Thoracic aorta (tissue), 2 donors: ENCODE measurements at regions not wholly inside any gene's neighbourhood (a gene's known extent, or its start where the extent isn't known, plus 50 kb on each side); places are given as distances from the start of the nearest gene placed in this dataset.

Source experiments
- ATAC-seq: fragments of 150-250 bp; one replicate; pipeline ENCODE4 v1.8.0; 2017; ENCODE audit warnings: low read depth; ENCODE audit not compliant: insufficient number of reproducible peaks, low FRiP score
- DNase-seq: peaks from one replicate; pipeline ENCODE4 v3.0.0-alpha.2; 2020; ENCODE audit warnings: low spot score
- H3K27ac ChIP-seq, 2 donors: fragments of 200-600 bp; sonication (generic); 1 replicate in 1 of 2; 2 replicates in 1 of 2; pipeline ENCODE4 v1.5.1; 2016; ENCODE audit warnings: mild to moderate bottlenecking in 2 of 2, moderate library complexity in 2 of 2
- H3K27me3 ChIP-seq: fragments of 200-600 bp; sonication (generic); replicated peaks from 2 replicates; pipeline ENCODE4 v1.6.0; 2016; ENCODE audit warnings: mild to moderate bottlenecking; ENCODE audit not compliant: insufficient read depth
- H3K36me3 ChIP-seq: fragments of 200-600 bp; sonication (generic); one replicate; pipeline ENCODE4 v1.5.1; 2016
- H3K4me1 ChIP-seq, 2 donors: fragments of 200-600 bp; sonication (generic); 1 replicate in 1 of 2; 2 replicates in 1 of 2; pipeline versions ENCODE4 v1.5.1 to v1.6.0; 2016; ENCODE audit warnings: low read depth in 2 of 2, mild to moderate bottlenecking in 1 of 2; ENCODE audit not compliant: control insufficient read depth in 1 of 2
- H3K4me3 ChIP-seq: fragments of 200-600 bp; sonication (generic); 2 replicates; pipeline ENCODE4 v1.5.1; 2016; ENCODE audit warnings: mild to moderate bottlenecking
- H3K9me3 ChIP-seq: fragments of 200-600 bp; sonication (generic); 2 replicates; pipeline ENCODE4 v1.5.1; 2016
- TF ChIP-seq, protein P1 (sequence below): fragments of 200-600 bp; sonication (generic); IDR thresholded peaks from one replicate; pipeline ENCODE4 v1.5.1; 2019; ENCODE audit warnings: antibody characterized with exemption

DNA sequence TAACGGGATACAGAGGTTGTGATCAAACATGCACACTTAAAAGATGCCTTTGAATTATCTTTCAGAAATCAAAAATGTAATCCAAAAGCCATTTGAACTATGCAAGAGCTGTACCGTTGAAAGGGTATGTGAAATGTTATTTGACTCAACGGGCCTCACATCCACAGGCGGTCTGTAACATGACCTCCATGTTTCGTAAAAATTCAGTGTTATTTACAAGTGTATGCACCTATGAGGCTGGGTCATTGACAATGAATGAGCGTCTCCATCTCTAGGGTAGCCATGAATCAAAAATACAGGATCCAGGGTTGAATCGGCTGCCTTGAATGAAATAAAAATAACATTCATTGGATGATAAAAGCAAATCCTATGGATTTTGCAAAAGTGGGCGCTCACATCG, 100.1 kb downstream of the CRLF2 start:
- DNase-seq (no peak), ATAC-seq (no peak)
- TF ChIP-seq, protein P1, sequence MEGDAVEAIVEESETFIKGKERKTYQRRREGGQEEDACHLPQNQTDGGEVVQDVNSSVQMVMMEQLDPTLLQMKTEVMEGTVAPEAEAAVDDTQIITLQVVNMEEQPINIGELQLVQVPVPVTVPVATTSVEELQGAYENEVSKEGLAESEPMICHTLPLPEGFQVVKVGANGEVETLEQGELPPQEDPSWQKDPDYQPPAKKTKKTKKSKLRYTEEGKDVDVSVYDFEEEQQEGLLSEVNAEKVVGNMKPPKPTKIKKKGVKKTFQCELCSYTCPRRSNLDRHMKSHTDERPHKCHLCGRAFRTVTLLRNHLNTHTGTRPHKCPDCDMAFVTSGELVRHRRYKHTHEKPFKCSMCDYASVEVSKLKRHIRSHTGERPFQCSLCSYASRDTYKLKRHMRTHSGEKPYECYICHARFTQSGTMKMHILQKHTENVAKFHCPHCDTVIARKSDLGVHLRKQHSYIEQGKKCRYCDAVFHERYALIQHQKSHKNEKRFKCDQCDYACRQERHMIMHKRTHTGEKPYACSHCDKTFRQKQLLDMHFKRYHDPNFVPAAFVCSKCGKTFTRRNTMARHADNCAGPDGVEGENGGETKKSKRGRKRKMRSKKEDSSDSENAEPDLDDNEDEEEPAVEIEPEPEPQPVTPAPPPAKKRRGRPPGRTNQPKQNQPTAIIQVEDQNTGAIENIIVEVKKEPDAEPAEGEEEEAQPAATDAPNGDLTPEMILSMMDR: no peak
- no peaks in the 10 kb centered on the region for H3K4me1 ChIP-seq
- no peak overlapping the region for H3K4me3 ChIP-seq
- H3K27ac ChIP-seq: no peak overlapping the region
- no peaks in the 10 kb centered on the region for H3K27me3 ChIP-seq
- H3K9me3 ChIP-seq: no peaks in the 10 kb centered on the region
- H3K36me3 ChIP-seq: no peaks in the 10 kb centered on the region

GRCh38 chrX:1111601-1112300, 100.7 kb downstream of the CRLF2 start:
- DNase-seq: no peak
- Histone ChIP-seq H3K9me3 (no peaks in the 10 kb centered on the region), H3K36me3 (no peaks in the 10 kb centered on the region), H3K27ac (no peak overlapping the region), H3K4me3 (no peak overlapping the region), H3K4me1 (no peaks in the 10 kb centered on the region), H3K27me3 (no peaks in the 10 kb centered on the region)
- ATAC-seq: no peak
- TF ChIP-seq, protein P1: no peak

DNA sequence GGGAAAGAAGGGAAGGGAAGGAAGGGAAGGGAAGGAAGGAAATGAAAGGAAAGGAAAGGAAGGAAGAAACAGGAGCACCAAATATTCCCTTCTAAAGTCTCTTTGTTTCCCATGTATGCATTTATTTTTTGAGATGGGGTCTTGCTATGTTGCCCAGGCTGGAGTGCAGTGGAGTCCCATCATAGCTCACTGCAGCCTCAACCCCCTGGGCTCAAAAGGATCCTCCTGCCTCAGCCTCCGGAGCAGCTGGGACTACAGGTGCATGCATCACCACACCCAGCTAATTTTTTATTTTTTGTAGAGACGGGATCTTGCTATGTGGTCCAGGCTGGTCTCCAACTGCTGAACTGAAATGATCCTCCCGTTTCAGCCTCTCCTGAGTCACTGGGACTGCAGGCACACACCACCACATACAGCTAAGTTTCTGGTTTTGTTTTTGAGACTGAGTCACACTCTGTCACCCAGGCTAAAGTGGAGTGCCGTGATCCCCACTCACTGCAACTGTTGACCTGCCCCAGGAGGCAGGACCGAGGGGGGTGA, 102.8 kb downstream of the CRLF2 start:
- H3K9me3 ChIP-seq: no peaks in the 10 kb centered on the region
- ATAC-seq (no peak), DNase-seq (no peak)
- H3K4me1 ChIP-seq: no peaks in the 10 kb centered on the region
- no peaks in the 10 kb centered on the region for H3K27me3 ChIP-seq
- no peak overlapping the region for H3K4me3 ChIP-seq
- no peak overlapping the region for H3K27ac ChIP-seq
- no peaks in the 10 kb centered on the region for H3K36me3 ChIP-seq
- TF ChIP-seq, protein P1: no peak

- Histone ChIP-seq H3K9me3 (no peaks in the 10 kb centered on the region), H3K27me3 (no peaks in the 10 kb centered on the region), H3K4me3 (no peak overlapping the region), H3K4me1 (no peaks in the 10 kb centered on the region), H3K27ac (no peak overlapping the region), H3K36me3 (no peaks in the 10 kb centered on the region)
- TF ChIP-seq, protein P1: no peak
- ATAC-seq (no peak), DNase-seq (no peak)
Observed at GRCh38 chrX:1108501-1109445, 103.7 kb downstream of the CRLF2 start.
